ENCODE measurements at regions not wholly inside any gene's neighbourhood (a gene's known extent, or its start where the extent isn't known, plus 50 kb on each side); places are given as distances from the start of the nearest gene placed in this dataset.

GRCh38 chr2:187206071-187206470 lies 242.0 kb downstream of the CALCRL start:
- TF ChIP-seq RAD21 (IDR thresholded peaks at IDR 0.05; ENCODE audit: insufficient read depth, low read depth, low read length) (no peak), CTCF (IDR thresholded peaks at IDR 0.05 in 2 of 3, conservative IDR thresholded peaks at IDR 0.05 in 1 of 3; ENCODE audit: control insufficient read depth in 2 of 3, extremely low read depth in 1 of 3, insufficient read depth in 1 of 3, low read depth in 3 of 3, low read length in 3 of 3) (no peak), POLR2AphosphoS5 (IDR thresholded peaks at IDR 0.05; ENCODE audit: low read length) (no peak)

Data from GM12878 (cell line).